WTC11 (cell line): ENCODE measurements at regions not wholly inside any gene's neighbourhood (a gene's known extent, or its start where the extent isn't known, plus 50 kb on each side); places are given as distances from the start of the nearest gene placed in this dataset.

ENCODE experiments used
- E2F4 ChIP-seq: sonication (generic); formaldehyde crosslinking; IDR thresholded peaks from 2 replicates; pipeline ENCODE4 v1.8.1; 2022; ENCODE audit warnings: low read depth, mild to moderate bottlenecking, moderate library complexity, missing genetic modification reagents, borderline replicate concordance
- EMX1 ChIP-seq: fragments of 250-450 bp; sonication (Bioruptor Pico); IDR thresholded peaks from 2 replicates; pipeline ENCODE4 v1.8.0; 2021; ENCODE audit warnings: mild to moderate bottlenecking
- JAZF1 ChIP-seq: fragments of 250-450 bp; sonication (Bioruptor Pico); IDR thresholded peaks from 2 replicates; pipeline ENCODE4 v1.9.0; 2021; ENCODE audit warnings: moderate library complexity, mild to moderate bottlenecking, inconsistent platforms
- MXD4 ChIP-seq: fragments of 250-450 bp; sonication (Bioruptor Pico); IDR thresholded peaks from 2 replicates; pipeline ENCODE4 v1.8.0; 2021; ENCODE audit warnings: mild to moderate bottlenecking, moderate library complexity, borderline replicate concordance
- MYBL2 ChIP-seq: sonication (generic); formaldehyde crosslinking; IDR thresholded peaks from 2 replicates; pipeline ENCODE4 v1.8.1; 2023; ENCODE audit warnings: mild to moderate bottlenecking, moderate library complexity, missing genetic modification reagents
- NR1H2 ChIP-seq: sonication (generic); formaldehyde crosslinking; IDR thresholded peaks from 2 replicates; pipeline ENCODE4 v1.9.0; 2021; ENCODE audit warnings: mild to moderate bottlenecking, moderate library complexity, missing genetic modification reagents
- NR2C2 ChIP-seq: sonication (generic); formaldehyde crosslinking; IDR thresholded peaks from 2 replicates; pipeline ENCODE4 v1.8.0; 2022; ENCODE audit warnings: mild to moderate bottlenecking, missing genetic modification reagents
- OVOL2 ChIP-seq: fragments of 250-450 bp; sonication (Bioruptor Pico); IDR thresholded peaks from 2 replicates; pipeline ENCODE4 v1.9.0; 2021; ENCODE audit warnings: mild to moderate bottlenecking, borderline replicate concordance
- PREB ChIP-seq: sonication (generic); formaldehyde crosslinking; IDR thresholded peaks from 2 replicates; pipeline ENCODE4 v1.8.1; 2022; ENCODE audit warnings: mild to moderate bottlenecking, missing genetic modification reagents, moderate library complexity, borderline replicate concordance
- PRRX2 ChIP-seq: fragments of 250-450 bp; sonication (Bioruptor Pico); IDR thresholded peaks from 2 replicates; pipeline ENCODE4 v1.8.0; 2021; ENCODE audit warnings: mild to moderate bottlenecking
- SMAD3 ChIP-seq: sonication (generic); formaldehyde crosslinking; IDR thresholded peaks from 2 replicates; pipeline ENCODE4 v1.8.0; 2022; ENCODE audit warnings: missing genetic modification reagents, mild to moderate bottlenecking, borderline replicate concordance
- TCF7 ChIP-seq: sonication (generic); formaldehyde crosslinking; IDR thresholded peaks from 2 replicates; pipeline ENCODE4 v1.8.0; 2022; ENCODE audit warnings: mild to moderate bottlenecking, low read depth, missing genetic modification reagents, moderate library complexity
- TEAD1 ChIP-seq: sonication (generic); formaldehyde crosslinking; IDR thresholded peaks from 2 replicates; pipeline ENCODE4 v1.8.0; 2022; ENCODE audit warnings: mild to moderate bottlenecking, missing genetic modification reagents
- TP53 ChIP-seq: sonication (generic); formaldehyde crosslinking; IDR thresholded peaks from 2 replicates; pipeline ENCODE4 v1.8.1; 2023; ENCODE audit warnings: mild to moderate bottlenecking, missing genetic modification reagents
- ZMAT4 ChIP-seq: fragments of 250-450 bp; sonication (Bioruptor Pico); IDR thresholded peaks from 2 replicates; pipeline ENCODE4 v1.9.0; 2021; ENCODE audit warnings: mild to moderate bottlenecking
- ZNF121 ChIP-seq: sonication (generic); formaldehyde crosslinking; IDR thresholded peaks from 2 replicates; pipeline ENCODE4 v1.8.0; 2023; ENCODE audit warnings: missing genetic modification reagents
- ZNF396 ChIP-seq: fragments of 250-450 bp; sonication (Bioruptor Pico); IDR thresholded peaks from 2 replicates; pipeline ENCODE4 v1.8.0; 2021; ENCODE audit warnings: mild to moderate bottlenecking, moderate library complexity, borderline replicate concordance
- ZSCAN18 ChIP-seq: fragments of 250-450 bp; sonication (Bioruptor Pico); IDR thresholded peaks from 2 replicates; pipeline ENCODE4 v2.1.2; 2022; ENCODE audit warnings: mild to moderate bottlenecking, moderate library complexity
- TF ChIP-seq, protein P1 (sequence below): sonication (generic); formaldehyde crosslinking; IDR thresholded peaks from 2 replicates; pipeline ENCODE4 v1.8.1; 2023; ENCODE audit warnings: mild to moderate bottlenecking, moderate library complexity, missing genetic modification reagents
- TF ChIP-seq, protein P2 (sequence below): sonication (generic); formaldehyde crosslinking; IDR thresholded peaks from 2 replicates; pipeline ENCODE4 v1.8.1; 2023; ENCODE audit warnings: mild to moderate bottlenecking, missing genetic modification reagents, moderate library complexity
- TF ChIP-seq, protein P3 (sequence below): fragments of 250-450 bp; sonication (Bioruptor Pico); IDR thresholded peaks from 2 replicates; pipeline ENCODE4 v1.9.0; 2021; ENCODE audit warnings: mild to moderate bottlenecking, borderline replicate concordance
- TF ChIP-seq, protein P4 (sequence below): sonication (generic); formaldehyde crosslinking; IDR thresholded peaks from 2 replicates; pipeline ENCODE4 v1.8.0; 2022; ENCODE audit warnings: missing genetic modification reagents

DNA sequence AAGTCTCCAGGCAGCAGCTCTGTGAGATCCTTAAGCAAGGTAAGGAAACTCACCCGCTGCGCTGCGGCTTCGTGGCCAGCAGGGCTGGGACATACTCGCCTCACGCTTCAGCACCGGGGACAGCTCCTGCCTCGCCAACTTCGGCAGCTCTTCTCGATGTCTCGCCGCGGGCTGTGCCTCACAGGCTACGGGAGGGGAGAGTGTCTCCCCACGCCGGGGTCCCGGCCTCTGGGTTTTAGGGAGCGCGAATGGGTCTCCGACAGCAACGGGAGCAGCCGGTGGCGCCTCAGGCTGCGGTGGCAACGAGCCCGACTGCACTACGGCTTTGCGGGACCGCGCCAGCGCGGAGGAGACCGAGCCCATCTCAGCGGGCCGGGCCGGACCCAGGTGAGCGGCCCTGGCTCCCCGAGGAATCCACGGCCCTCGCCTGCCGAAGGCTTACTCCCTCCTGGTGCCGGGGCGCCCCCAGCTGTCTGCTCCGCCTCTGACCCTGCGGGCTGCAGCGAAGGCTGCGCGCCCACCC is 62.4 kb downstream of the LSM5 start (continued):
- TF ChIP-seq, protein P1, sequence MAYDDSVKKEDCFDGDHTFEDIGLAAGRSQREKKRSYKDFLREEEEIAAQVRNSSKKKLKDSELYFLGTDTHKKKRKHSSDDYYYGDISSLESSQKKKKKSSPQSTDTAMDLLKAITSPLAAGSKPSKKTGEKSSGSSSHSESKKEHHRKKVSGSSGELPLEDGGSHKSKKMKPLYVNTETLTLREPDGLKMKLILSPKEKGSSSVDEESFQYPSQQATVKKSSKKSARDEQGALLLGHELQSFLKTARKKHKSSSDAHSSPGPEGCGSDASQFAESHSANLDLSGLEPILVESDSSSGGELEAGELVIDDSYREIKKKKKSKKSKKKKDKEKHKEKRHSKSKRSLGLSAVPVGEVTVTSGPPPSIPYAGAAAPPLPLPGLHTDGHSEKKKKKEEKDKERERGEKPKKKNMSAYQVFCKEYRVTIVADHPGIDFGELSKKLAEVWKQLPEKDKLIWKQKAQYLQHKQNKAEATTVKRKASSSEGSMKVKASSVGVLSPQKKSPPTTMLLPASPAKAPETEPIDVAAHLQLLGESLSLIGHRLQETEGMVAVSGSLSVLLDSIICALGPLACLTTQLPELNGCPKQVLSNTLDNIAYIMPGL (CRISPR knock-in tag): peak; percentile 63; the same call in 1 of the 2 replicates
- TF ChIP-seq MYBL2 (CRISPR knock-in tag) (peak; percentile 78; the same call in 1 of the 2 replicates), PRRX2 (CRISPR knock-in tag) (no peak), TEAD1 (peak; percentile 97), TCF7 (CRISPR knock-in tag) (peak; percentile 84; the same call in 1 of the 2 replicates), EMX1 (CRISPR knock-in tag) (no peak), ZMAT4 (no peak), ZNF396 (CRISPR knock-in tag) (peak; percentile 28; the same call in 1 of the 2 replicates), SMAD3 (peak; percentile 96), ZNF121 (CRISPR knock-in tag) (0 out of 2 replicates have a peak, but pooled peaks have one; percentile 3), NR1H2 (CRISPR knock-in tag) (peak; percentile 71; the same call in 1 of the 2 replicates), MXD4 (CRISPR knock-in tag) (no peak), OVOL2 (CRISPR knock-in tag) (no peak), TP53 (CRISPR knock-in tag) (peak; percentile 89), JAZF1 (CRISPR knock-in tag) (no peak), ZSCAN18 (CRISPR knock-in tag) (0 out of 2 replicates have a peak, but pooled peaks have one; percentile 59), NR2C2 (peak; percentile 67; the same call in 1 of the 2 replicates), E2F4 (CRISPR knock-in tag) (no peak), PREB (CRISPR knock-in tag) (peak; percentile 92; the same call in 1 of the 2 replicates)
- TF ChIP-seq, protein P2, sequence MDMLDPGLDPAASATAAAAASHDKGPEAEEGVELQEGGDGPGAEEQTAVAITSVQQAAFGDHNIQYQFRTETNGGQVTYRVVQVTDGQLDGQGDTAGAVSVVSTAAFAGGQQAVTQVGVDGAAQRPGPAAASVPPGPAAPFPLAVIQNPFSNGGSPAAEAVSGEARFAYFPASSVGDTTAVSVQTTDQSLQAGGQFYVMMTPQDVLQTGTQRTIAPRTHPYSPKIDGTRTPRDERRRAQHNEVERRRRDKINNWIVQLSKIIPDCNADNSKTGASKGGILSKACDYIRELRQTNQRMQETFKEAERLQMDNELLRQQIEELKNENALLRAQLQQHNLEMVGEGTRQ (CRISPR knock-in tag): no peak
- TF ChIP-seq, protein P3, sequence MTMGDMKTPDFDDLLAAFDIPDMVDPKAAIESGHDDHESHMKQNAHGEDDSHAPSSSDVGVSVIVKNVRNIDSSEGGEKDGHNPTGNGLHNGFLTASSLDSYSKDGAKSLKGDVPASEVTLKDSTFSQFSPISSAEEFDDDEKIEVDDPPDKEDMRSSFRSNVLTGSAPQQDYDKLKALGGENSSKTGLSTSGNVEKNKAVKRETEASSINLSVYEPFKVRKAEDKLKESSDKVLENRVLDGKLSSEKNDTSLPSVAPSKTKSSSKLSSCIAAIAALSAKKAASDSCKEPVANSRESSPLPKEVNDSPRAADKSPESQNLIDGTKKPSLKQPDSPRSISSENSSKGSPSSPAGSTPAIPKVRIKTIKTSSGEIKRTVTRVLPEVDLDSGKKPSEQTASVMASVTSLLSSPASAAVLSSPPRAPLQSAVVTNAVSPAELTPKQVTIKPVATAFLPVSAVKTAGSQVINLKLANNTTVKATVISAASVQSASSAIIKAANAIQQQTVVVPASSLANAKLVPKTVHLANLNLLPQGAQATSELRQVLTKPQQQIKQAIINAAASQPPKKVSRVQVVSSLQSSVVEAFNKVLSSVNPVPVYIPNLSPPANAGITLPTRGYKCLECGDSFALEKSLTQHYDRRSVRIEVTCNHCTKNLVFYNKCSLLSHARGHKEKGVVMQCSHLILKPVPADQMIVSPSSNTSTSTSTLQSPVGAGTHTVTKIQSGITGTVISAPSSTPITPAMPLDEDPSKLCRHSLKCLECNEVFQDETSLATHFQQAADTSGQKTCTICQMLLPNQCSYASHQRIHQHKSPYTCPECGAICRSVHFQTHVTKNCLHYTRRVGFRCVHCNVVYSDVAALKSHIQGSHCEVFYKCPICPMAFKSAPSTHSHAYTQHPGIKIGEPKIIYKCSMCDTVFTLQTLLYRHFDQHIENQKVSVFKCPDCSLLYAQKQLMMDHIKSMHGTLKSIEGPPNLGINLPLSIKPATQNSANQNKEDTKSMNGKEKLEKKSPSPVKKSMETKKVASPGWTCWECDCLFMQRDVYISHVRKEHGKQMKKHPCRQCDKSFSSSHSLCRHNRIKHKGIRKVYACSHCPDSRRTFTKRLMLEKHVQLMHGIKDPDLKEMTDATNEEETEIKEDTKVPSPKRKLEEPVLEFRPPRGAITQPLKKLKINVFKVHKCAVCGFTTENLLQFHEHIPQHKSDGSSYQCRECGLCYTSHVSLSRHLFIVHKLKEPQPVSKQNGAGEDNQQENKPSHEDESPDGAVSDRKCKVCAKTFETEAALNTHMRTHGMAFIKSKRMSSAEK (CRISPR knock-in tag): no peak
- TF ChIP-seq, protein P4, sequence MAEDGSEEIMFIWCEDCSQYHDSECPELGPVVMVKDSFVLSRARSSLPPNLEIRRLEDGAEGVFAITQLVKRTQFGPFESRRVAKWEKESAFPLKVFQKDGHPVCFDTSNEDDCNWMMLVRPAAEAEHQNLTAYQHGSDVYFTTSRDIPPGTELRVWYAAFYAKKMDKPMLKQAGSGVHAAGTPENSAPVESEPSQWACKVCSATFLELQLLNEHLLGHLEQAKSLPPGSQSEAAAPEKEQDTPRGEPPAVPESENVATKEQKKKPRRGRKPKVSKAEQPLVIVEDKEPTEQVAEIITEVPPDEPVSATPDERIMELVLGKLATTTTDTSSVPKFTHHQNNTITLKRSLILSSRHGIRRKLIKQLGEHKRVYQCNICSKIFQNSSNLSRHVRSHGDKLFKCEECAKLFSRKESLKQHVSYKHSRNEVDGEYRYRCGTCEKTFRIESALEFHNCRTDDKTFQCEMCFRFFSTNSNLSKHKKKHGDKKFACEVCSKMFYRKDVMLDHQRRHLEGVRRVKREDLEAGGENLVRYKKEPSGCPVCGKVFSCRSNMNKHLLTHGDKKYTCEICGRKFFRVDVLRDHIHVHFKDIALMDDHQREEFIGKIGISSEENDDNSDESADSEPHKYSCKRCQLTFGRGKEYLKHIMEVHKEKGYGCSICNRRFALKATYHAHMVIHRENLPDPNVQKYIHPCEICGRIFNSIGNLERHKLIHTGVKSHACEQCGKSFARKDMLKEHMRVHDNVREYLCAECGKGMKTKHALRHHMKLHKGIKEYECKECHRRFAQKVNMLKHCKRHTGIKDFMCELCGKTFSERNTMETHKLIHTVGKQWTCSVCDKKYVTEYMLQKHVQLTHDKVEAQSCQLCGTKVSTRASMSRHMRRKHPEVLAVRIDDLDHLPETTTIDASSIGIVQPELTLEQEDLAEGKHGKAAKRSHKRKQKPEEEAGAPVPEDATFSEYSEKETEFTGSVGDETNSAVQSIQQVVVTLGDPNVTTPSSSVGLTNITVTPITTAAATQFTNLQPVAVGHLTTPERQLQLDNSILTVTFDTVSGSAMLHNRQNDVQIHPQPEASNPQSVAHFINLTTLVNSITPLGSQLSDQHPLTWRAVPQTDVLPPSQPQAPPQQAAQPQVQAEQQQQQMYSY (CRISPR knock-in tag): no peak
